Loucy (cell line): ENCODE measurements at regions not wholly inside any gene's neighbourhood (a gene's known extent, or its start where the extent isn't known, plus 50 kb on each side); places are given as distances from the start of the nearest gene placed in this dataset.

Source experiments
- H2AFZ ChIP-seq: fragments of 200-600 bp; sonication (generic); 2 replicates; pipeline ENCODE4 v1.6.0; 2016; ENCODE audit warnings: antibody characterized with exemption, mild to moderate bottlenecking, low read length, moderate library complexity
- H3F3A ChIP-seq: fragments of 200-600 bp; 2 replicates; pipeline ENCODE4 v1.6.0; 2016; ENCODE audit warnings: antibody characterized with exemption, low read depth, mild to moderate bottlenecking
- H3K27me3 ChIP-seq: fragments of 200-600 bp; sonication (generic); 2 replicates; pipeline ENCODE4 v1.6.1; 2014; ENCODE audit warnings: low read length, mild to moderate bottlenecking; ENCODE audit not compliant: insufficient read depth, poor library complexity, severe bottlenecking
- H3K36me3 ChIP-seq: fragments of 200-600 bp; sonication (generic); 2 replicates; pipeline ENCODE4 v1.6.1; 2016; ENCODE audit warnings: low read length; ENCODE audit not compliant: insufficient read depth
- H3K4me1 ChIP-seq: fragments of 200-600 bp; sonication (generic); 2 replicates; pipeline ENCODE4 v1.5.1; 2014; ENCODE audit warnings: low read length, mild to moderate bottlenecking; ENCODE audit not compliant: insufficient read depth, poor library complexity, severe bottlenecking
- H3K4me2 ChIP-seq: fragments of 200-600 bp; sonication (generic); 2 replicates; pipeline ENCODE4 v1.6.0; 2014; ENCODE audit warnings: antibody characterized with exemption, low read length, low read depth, mild to moderate bottlenecking; ENCODE audit not compliant: poor library complexity, severe bottlenecking
- H3K4me3 ChIP-seq: fragments of 200-600 bp; sonication (generic); 2 replicates; pipeline ENCODE4 v1.5.1; 2014; ENCODE audit warnings: low read length, mild to moderate bottlenecking, mixed read lengths; ENCODE audit not compliant: poor library complexity, severe bottlenecking
- H3K79me2 ChIP-seq: fragments of 200-600 bp; sonication (generic); 2 replicates; pipeline ENCODE4 v1.6.1; 2014; ENCODE audit warnings: low read length; ENCODE audit not compliant: insufficient read depth
- H3K9ac ChIP-seq: fragments of 200-600 bp; sonication (generic); 2 replicates; pipeline ENCODE4 v1.6.0; 2014; ENCODE audit warnings: mild to moderate bottlenecking, low read depth, low read length, moderate library complexity; ENCODE audit not compliant: poor library complexity, severe bottlenecking
- H3K9me2 ChIP-seq: fragments of 200-600 bp; sonication (generic); replicated peaks from 2 replicates; pipeline ENCODE4 v1.6.1; 2016; ENCODE audit warnings: low read depth, low read length, mixed read lengths
- H3K9me3 ChIP-seq: fragments of 200-600 bp; sonication (generic); 2 replicates; pipeline ENCODE4 v1.6.1; 2014; ENCODE audit warnings: mild to moderate bottlenecking, antibody characterized with exemption, low read length, low read depth; ENCODE audit not compliant: insufficient read depth
- H4K20me1 ChIP-seq: fragments of 200-600 bp; sonication (generic); 2 replicates; pipeline ENCODE4 v1.6.0; 2014; ENCODE audit warnings: antibody characterized with exemption, low read length, mild to moderate bottlenecking; ENCODE audit not compliant: insufficient read depth, poor library complexity, severe bottlenecking
- EZH2phosphoT487 ChIP-seq: fragments of 200-600 bp; IDR thresholded peaks from 2 replicates; pipeline ENCODE4 v1.6.1; 2018; ENCODE audit warnings: antibody characterized with exemption, mild to moderate bottlenecking, moderate library complexity, borderline replicate concordance
- TF ChIP-seq, protein P1 (sequence below): fragments of 200-600 bp; sonication (generic); conservative IDR thresholded peaks from 2 replicates; pipeline ENCODE4 v1.5.1; 2014; ENCODE audit warnings: mild to moderate bottlenecking, antibody characterized with exemption, low read length

DNA sequence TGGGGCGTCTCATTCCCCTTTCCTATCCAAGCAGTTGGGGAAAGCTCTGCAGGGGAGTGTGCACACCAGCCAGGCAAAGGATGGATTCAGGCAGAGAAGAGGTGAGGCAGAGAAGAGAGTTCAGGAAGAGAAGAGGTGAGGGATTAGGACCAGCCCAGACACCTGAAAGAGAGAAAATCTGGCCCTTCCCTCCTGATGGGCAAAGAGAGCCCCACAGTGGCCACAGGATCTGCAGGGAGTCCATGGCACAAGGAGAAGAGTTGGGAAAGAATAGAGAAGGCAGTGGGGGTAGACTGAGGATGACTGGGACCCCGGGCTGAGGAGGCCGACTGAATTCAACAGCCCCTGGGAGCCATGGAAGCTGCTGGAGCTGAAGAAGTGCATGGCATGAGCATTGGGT is 140.4 kb upstream of the ZMIZ1 start:
- Histone ChIP-seq H4K20me1 (no peaks in the 10 kb centered on the region), H3K9me3 (no peaks in the 10 kb centered on the region), H3K79me2 (no peaks in the 10 kb centered on the region), H3K36me3 (no peaks in the 10 kb centered on the region), H3K27me3 (no peaks in the 10 kb centered on the region), H3F3A (no peaks in the 10 kb centered on the region), H3K4me1 (no peaks in the 10 kb centered on the region), H3K9me2 (no peaks in the 10 kb centered on the region), H3K4me3 (no peak overlapping the region), H2AFZ (no peak overlapping the region), H3K9ac (no peak overlapping the region), H3K4me2 (no peak overlapping the region)
- TF ChIP-seq EZH2phosphoT487, result no peak
- TF ChIP-seq, protein P1, sequence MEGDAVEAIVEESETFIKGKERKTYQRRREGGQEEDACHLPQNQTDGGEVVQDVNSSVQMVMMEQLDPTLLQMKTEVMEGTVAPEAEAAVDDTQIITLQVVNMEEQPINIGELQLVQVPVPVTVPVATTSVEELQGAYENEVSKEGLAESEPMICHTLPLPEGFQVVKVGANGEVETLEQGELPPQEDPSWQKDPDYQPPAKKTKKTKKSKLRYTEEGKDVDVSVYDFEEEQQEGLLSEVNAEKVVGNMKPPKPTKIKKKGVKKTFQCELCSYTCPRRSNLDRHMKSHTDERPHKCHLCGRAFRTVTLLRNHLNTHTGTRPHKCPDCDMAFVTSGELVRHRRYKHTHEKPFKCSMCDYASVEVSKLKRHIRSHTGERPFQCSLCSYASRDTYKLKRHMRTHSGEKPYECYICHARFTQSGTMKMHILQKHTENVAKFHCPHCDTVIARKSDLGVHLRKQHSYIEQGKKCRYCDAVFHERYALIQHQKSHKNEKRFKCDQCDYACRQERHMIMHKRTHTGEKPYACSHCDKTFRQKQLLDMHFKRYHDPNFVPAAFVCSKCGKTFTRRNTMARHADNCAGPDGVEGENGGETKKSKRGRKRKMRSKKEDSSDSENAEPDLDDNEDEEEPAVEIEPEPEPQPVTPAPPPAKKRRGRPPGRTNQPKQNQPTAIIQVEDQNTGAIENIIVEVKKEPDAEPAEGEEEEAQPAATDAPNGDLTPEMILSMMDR, result no peak

DNA sequence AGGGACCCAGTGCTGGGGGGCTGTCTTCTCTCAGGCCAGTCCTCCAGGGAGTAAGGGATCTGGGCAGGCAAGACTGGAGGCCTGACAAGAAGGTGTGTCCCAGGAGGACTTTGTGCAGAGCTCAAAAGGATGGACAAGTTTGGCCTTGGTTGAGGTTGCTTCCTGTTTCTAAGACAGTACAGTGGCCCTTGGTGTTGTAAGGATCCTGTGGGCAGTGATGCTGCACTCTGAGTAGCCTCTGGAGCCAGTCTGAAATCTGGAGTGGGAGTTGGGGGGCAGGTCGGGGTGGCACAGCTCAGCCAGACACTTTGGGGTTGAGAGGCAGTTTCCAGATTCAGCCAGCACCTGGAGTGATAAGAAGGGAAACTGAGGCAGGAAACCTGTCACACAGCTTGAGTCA is 139.2 kb upstream of the ZMIZ1 start:
- no peaks in the 10 kb centered on the region for H3K4me1 ChIP-seq
- no peak overlapping the region for H3K9ac ChIP-seq
- H2AFZ ChIP-seq, result no peak overlapping the region
- TF ChIP-seq, protein P1, result no peak
- no peak for TF ChIP-seq EZH2phosphoT487
- no peak overlapping the region for H3K4me2 ChIP-seq
- no peaks in the 10 kb centered on the region for H3K27me3 ChIP-seq
- H3K4me3 ChIP-seq, result no peak overlapping the region
- no peaks in the 10 kb centered on the region for H3K9me2 ChIP-seq
- no peaks in the 10 kb centered on the region for H3F3A ChIP-seq
- no peaks in the 10 kb centered on the region for H4K20me1 ChIP-seq
- H3K36me3 ChIP-seq, result no peaks in the 10 kb centered on the region
- no peaks in the 10 kb centered on the region for H3K79me2 ChIP-seq
- no peaks in the 10 kb centered on the region for H3K9me3 ChIP-seq

DNA sequence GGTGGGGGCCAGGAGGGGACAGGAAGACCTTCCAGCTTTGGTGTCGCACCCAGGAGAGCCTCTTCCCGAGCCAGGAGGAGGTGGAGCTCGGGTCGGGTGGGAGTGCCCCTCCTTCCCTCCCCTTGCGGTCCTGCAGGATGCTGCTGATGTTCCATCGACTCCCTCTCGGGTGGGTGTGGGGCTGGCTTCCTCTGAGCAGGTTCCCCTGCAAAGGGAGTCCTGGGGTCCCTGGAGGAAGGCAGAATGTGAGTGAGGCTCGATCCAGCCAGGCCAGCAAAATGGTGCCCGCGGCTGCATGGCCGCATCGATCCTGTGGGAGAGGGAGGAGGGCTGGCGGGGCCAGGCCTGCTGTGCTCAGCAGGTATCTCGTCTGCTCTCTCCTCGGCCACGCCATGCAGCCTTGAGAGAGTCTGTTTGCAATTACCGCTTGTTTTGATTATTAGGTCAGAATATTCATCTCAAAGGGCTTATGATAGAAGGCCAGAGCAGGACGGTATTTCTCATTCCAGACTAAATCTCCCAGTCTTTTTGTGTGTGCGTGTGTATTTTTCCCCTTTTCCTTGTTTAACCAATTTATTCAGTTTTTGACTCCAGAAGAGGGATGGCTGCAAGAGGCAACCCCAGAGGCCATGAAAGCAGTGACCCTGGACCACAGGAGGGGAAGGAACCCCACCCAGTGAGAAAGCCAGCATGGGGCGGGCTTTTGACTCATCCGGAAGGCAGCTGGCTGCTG is 137.3 kb upstream of the ZMIZ1 start:
- no peak overlapping the region for H3K9ac ChIP-seq
- no peaks in the 10 kb centered on the region for H3K9me3 ChIP-seq
- no peaks in the 10 kb centered on the region for H3K4me1 ChIP-seq

More for the DNA sequence above, 137.3 kb upstream of the ZMIZ1 start:
- Histone ChIP-seq H3F3A (no peaks in the 10 kb centered on the region), H2AFZ (no peak overlapping the region), H3K9me2 (no peaks in the 10 kb centered on the region), H3K27me3 (no peaks in the 10 kb centered on the region), H3K4me3 (no peak overlapping the region), H3K36me3 (no peaks in the 10 kb centered on the region), H4K20me1 (no peaks in the 10 kb centered on the region), H3K79me2 (no peaks in the 10 kb centered on the region), H3K4me2 (no peak overlapping the region)
- no peak for TF ChIP-seq EZH2phosphoT487
- TF ChIP-seq, protein P1, result no peak
